ENCODE measurements at regions not wholly inside any gene's neighbourhood (a gene's known extent, or its start where the extent isn't known, plus 50 kb on each side); places are given as distances from the start of the nearest gene placed in this dataset.
"Not testable (repeated sequence)": the region's sequence is repeated elsewhere in the genome, so short reads cannot be mapped to it uniquely, and the experiment has no call there.

- ChIA-PET CTCF (interaction anchor here (1.0 kb wide), 1 partner anchor 11 kb away, joined by 3 read pairs; no protein-coding TSS in a partner anchor), RAD21 (ENCODE audit: unreplicated experiment) (no interaction called here), POLR2A (no interaction called here), SMC1A (ENCODE audit: uncharacterized antibody, unreplicated experiment) (interaction anchor here (1.1 kb wide), 1 partner anchor 174 kb away, joined by 3 read pairs; no protein-coding TSS in a partner anchor)
- Histone ChIP-seq H3K4me2 (ENCODE audit: control insufficient read depth, insufficient read depth) (no peak overlapping the region), H2AFZ (ENCODE audit: control insufficient read depth, low read depth, low read length) (no peak overlapping the region), H3K4me1 (ENCODE audit: control insufficient read depth, insufficient read depth, low read length) (no peaks in the 10 kb centered on the region), H3K27me3 (replicated peaks in 1 of 2; ENCODE audit: control insufficient read depth in 2 of 2, insufficient read depth in 2 of 2, low read length in 1 of 2) (no peaks in the 10 kb centered on the region), H3K27ac (ENCODE audit: control insufficient read depth, insufficient read depth) (no peak overlapping the region), H3K9me3 (replicated peaks; ENCODE audit: control insufficient read depth, insufficient read depth, low read length) (no peaks in the 10 kb centered on the region), H3K4me3 (no peak overlapping the region), H4K20me1 (ENCODE audit: control insufficient read depth, insufficient read depth) (no peaks in the 10 kb centered on the region), H3K9ac (ENCODE audit: control insufficient read depth, insufficient read depth, low read length) (no peak overlapping the region), H3K79me2 (ENCODE audit: control insufficient read depth, insufficient read depth, low read length) (no peaks in the 10 kb centered on the region), H3K36me3 (ENCODE audit: control insufficient read depth in 2 of 2, insufficient read depth in 2 of 2, low read length in 1 of 2) (no peaks in the 10 kb centered on the region)
- in situ Hi-C loops (cut with MboI) (no loop called here), intact Hi-C loops (cut with micrococcal nuclease; ENCODE audit: unreplicated experiment) (no loop called here)
- FAIRE-seq (no peak), DNase-seq (ENCODE audit: low read depth, low spot score) (no peak), ATAC-seq (no peak)
- TF ChIP-seq ZBTB40 (IDR thresholded peaks at IDR 0.05; ENCODE audit: borderline replicate concordance) (no peak), ZNF592 (IDR thresholded peaks at IDR 0.05) (no peak), E2F4 (IDR thresholded peaks at IDR 0.05; ENCODE audit: low read depth, low read length) (no peak), STAT3 (IDR thresholded peaks at IDR 0.05; ENCODE audit: low read depth, low read length) (no peak), LARP7 (IDR thresholded peaks at IDR 0.05) (no peak)
- BruUV-seq (replicated peaks): no TSS peak
- 0% methylated on average over 5 of the region's 5 CpGs for WGBS (ENCODE audit: insufficient coverage, insufficient replicate concordance, low lambda C conversion rate, missing lambda C conversion rate)
These were observed 308.1 kb downstream of the LRRC70 start for GRCh38 chr5:62886603-62887315.

GRCh38 chr5:62837330-62837729 is 258.7 kb downstream of the LRRC70 start:
- in situ Hi-C loops (cut with MboI); SMC1A ChIA-PET (ENCODE audit: uncharacterized antibody, unreplicated experiment); H3K4me1 ChIP-seq (ENCODE audit: control insufficient read depth, insufficient read depth, low read length); CTCF ChIA-PET; BruUV-seq (replicated peaks); H4K20me1 ChIP-seq (ENCODE audit: control insufficient read depth, insufficient read depth); ATAC-seq; H2AFZ ChIP-seq (ENCODE audit: control insufficient read depth, low read depth, low read length); intact Hi-C loops (cut with micrococcal nuclease; ENCODE audit: unreplicated experiment); DNase-seq (ENCODE audit: low read depth, low spot score); H3K27me3 ChIP-seq (replicated peaks in 1 of 2; ENCODE audit: control insufficient read depth in 2 of 2, insufficient read depth in 2 of 2, low read length in 1 of 2); H3K36me3 ChIP-seq (ENCODE audit: control insufficient read depth in 2 of 2, insufficient read depth in 2 of 2, low read length in 1 of 2); RAD21 ChIA-PET (ENCODE audit: unreplicated experiment); H3K4me2 ChIP-seq (ENCODE audit: control insufficient read depth, insufficient read depth); POLR2A ChIA-PET; FAIRE-seq; H3K9ac ChIP-seq (ENCODE audit: control insufficient read depth, insufficient read depth, low read length); H3K27ac ChIP-seq (ENCODE audit: control insufficient read depth, insufficient read depth); H3K4me3 ChIP-seq; H3K79me2 ChIP-seq (ENCODE audit: control insufficient read depth, insufficient read depth, low read length); H3K9me3 ChIP-seq (replicated peaks; ENCODE audit: control insufficient read depth, insufficient read depth, low read length): not testable (repeated sequence)
- 10% methylated on average over 5 of the region's 5 CpGs for WGBS (ENCODE audit: insufficient coverage, insufficient replicate concordance, low lambda C conversion rate, missing lambda C conversion rate)

All from GM12878 (cell line).